ENCODE measurements at regions not wholly inside any gene's neighbourhood (a gene's known extent, or its start where the extent isn't known, plus 50 kb on each side); places are given as distances from the start of the nearest gene placed in this dataset.
"Not testable (repeated sequence)": the region's sequence is repeated elsewhere in the genome, so short reads cannot be mapped to it uniquely, and the experiment has no call there.

- ATAC-seq (ENCODE audit: low FRiP score) (no peak), DNase-seq (no peak)
- Histone ChIP-seq H3K9me3 (ENCODE audit: control insufficient read depth, low read length) (no peaks in the 10 kb centered on the region), H3K36me3 (ENCODE audit: control insufficient read depth in 1 of 2, insufficient read depth in 2 of 2, low read length in 1 of 2) (no peaks in the 10 kb centered on the region), H3K27ac (ENCODE audit: low read depth in 1 of 2, low read length in 2 of 2) (no peak overlapping the region), H3K27me3 (ENCODE audit: control insufficient read depth in 1 of 2, insufficient read depth in 2 of 2, low read length in 1 of 2) (no peaks in the 10 kb centered on the region), H3K4me3 (ENCODE audit: low read length in 2 of 2) (no peak overlapping the region), H3K4me1 (ENCODE audit: control insufficient read depth in 1 of 2, insufficient read depth in 2 of 2, low read length in 2 of 2) (no peaks in the 10 kb centered on the region)
- 85 to 87% methylated on average over 2 of the region's 2 CpGs for WGBS, 2 donors
- intact Hi-C loops (cut with DNase I), result no loop called here
Observed at GRCh38 chr2:59826177-59826576, 727.3 kb downstream of the BCL11A start.

DNA sequence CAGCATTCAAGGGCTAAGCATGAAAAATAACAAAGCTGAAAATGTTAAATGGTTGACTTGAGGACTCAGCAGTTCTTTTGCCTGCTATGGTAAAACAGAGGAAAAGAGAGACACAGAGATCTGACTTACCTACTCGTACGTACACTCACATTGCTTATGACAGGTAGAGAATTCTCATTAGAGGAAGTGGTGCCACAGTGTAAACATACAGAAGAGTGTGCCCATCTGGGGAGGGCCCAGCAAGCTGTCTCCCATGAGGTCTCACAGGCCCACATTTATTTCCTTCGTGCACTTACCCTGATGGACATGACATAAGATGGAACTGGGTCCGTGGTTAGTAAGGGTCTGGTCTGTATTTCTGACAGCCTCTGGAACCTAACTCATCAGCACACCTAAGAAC lies 729.1 kb downstream of the BCL11A start:
- WGBS, 2 donors, result 75 to 79% methylated on average over 4 of the region's 4 CpGs
- DNase-seq, result no peak
- no peak for ATAC-seq (ENCODE audit: low FRiP score)
- no peaks in the 10 kb centered on the region for H3K36me3 ChIP-seq (ENCODE audit: control insufficient read depth in 1 of 2, insufficient read depth in 2 of 2, low read length in 1 of 2)
- no peak overlapping the region for H3K27ac ChIP-seq (ENCODE audit: low read depth in 1 of 2, low read length in 2 of 2)
- no peaks in the 10 kb centered on the region for H3K27me3 ChIP-seq (ENCODE audit: control insufficient read depth in 1 of 2, insufficient read depth in 2 of 2, low read length in 1 of 2)
- intact Hi-C loops (cut with DNase I), result no loop called here
- no peak overlapping the region for H3K4me3 ChIP-seq (ENCODE audit: low read length in 2 of 2)
- H3K9me3 ChIP-seq (ENCODE audit: control insufficient read depth, low read length), result no peaks in the 10 kb centered on the region
- no peaks in the 10 kb centered on the region for H3K4me1 ChIP-seq (ENCODE audit: control insufficient read depth in 1 of 2, insufficient read depth in 2 of 2, low read length in 2 of 2)

GRCh38 chr2:59816075-59816474 lies 737.4 kb downstream of the BCL11A start:
- Histone ChIP-seq H3K27ac (ENCODE audit: low read depth in 1 of 2, low read length in 2 of 2) (no peak overlapping the region), H3K4me1 (ENCODE audit: control insufficient read depth in 1 of 2, insufficient read depth in 2 of 2, low read length in 2 of 2) (no peaks in the 10 kb centered on the region), H3K27me3 (ENCODE audit: control insufficient read depth in 1 of 2, insufficient read depth in 2 of 2, low read length in 1 of 2) (no peaks in the 10 kb centered on the region), H3K9me3 (ENCODE audit: control insufficient read depth, low read length) (no peaks in the 10 kb centered on the region), H3K36me3 (ENCODE audit: control insufficient read depth in 1 of 2, insufficient read depth in 2 of 2, low read length in 1 of 2) (no peaks in the 10 kb centered on the region), H3K4me3 (ENCODE audit: low read length in 2 of 2) (no peak overlapping the region)
- WGBS, 2 donors, result 85 to 87% methylated on average over 1 of the region's 1 CpG
- ATAC-seq (ENCODE audit: low FRiP score) (no peak), DNase-seq (no peak)
- intact Hi-C loops (cut with DNase I), result no loop called here

DNA sequence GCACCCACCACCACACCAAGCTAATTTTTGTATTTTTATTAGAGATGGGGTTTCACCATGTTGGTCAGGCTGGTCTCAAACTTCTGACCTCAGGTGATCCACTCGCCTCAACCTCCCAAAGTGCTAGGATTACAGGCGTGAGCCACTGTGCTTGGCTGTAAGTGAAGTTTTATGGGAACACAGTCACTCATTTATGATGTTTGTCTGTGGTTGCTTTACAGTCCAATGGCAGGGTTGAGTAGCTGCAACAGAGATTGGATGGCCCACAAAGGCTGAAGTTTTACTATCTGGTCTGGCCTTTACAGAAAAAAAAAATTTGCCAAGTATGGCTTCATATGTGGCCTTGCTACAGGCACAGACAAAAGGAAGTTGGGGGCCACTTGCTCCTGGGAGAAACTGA lies 743.2 kb downstream of the BCL11A start:
- WGBS, 2 donors, result 96 to 98% methylated on average over 2 of the region's 2 CpGs
- H3K36me3 ChIP-seq (ENCODE audit: control insufficient read depth in 1 of 2, insufficient read depth in 2 of 2, low read length in 1 of 2); ATAC-seq (ENCODE audit: low FRiP score); H3K27ac ChIP-seq (ENCODE audit: low read depth in 1 of 2, low read length in 2 of 2); H3K4me3 ChIP-seq (ENCODE audit: low read length in 2 of 2); H3K27me3 ChIP-seq (ENCODE audit: control insufficient read depth in 1 of 2, insufficient read depth in 2 of 2, low read length in 1 of 2); H3K9me3 ChIP-seq (ENCODE audit: control insufficient read depth, low read length); intact Hi-C loops (cut with DNase I); DNase-seq; H3K4me1 ChIP-seq (ENCODE audit: control insufficient read depth in 1 of 2, insufficient read depth in 2 of 2, low read length in 2 of 2): not testable (repeated sequence)

GRCh38 chr2:59806486-59806885 lies 747.0 kb downstream of the BCL11A start:
- no peak overlapping the region for H3K4me3 ChIP-seq (ENCODE audit: low read length in 2 of 2)
- H3K27ac ChIP-seq (ENCODE audit: low read depth in 1 of 2, low read length in 2 of 2), result no peak overlapping the region
- H3K4me1 ChIP-seq (ENCODE audit: control insufficient read depth in 1 of 2, insufficient read depth in 2 of 2, low read length in 2 of 2), result peaks cover 0 to 1% of the 10 kb centered on the region in 2 donors
- intact Hi-C loops (cut with DNase I), result no loop called here
- ATAC-seq (ENCODE audit: low FRiP score) (no peak), DNase-seq (no peak)
- no peaks in the 10 kb centered on the region for H3K9me3 ChIP-seq (ENCODE audit: control insufficient read depth, low read length)
- no peaks in the 10 kb centered on the region for H3K36me3 ChIP-seq (ENCODE audit: control insufficient read depth in 1 of 2, insufficient read depth in 2 of 2, low read length in 1 of 2)
- H3K27me3 ChIP-seq (ENCODE audit: control insufficient read depth in 1 of 2, insufficient read depth in 2 of 2, low read length in 1 of 2), result no peaks in the 10 kb centered on the region

- WGBS, 2 donors, result 51 to 62% methylated on average over 6 of the region's 6 CpGs
- peaks cover under 1% of the 10 kb centered on the region for H3K9me3 ChIP-seq (ENCODE audit: control insufficient read depth, low read length)
- H3K27ac ChIP-seq (ENCODE audit: low read depth in 1 of 2, low read length in 2 of 2), result no peak overlapping the region
- H3K36me3 ChIP-seq (ENCODE audit: control insufficient read depth in 1 of 2, insufficient read depth in 2 of 2, low read length in 1 of 2), result no peaks in the 10 kb centered on the region
- no peak for ATAC-seq (ENCODE audit: low FRiP score)
- DNase-seq, result no peak
- no peaks in the 10 kb centered on the region for H3K27me3 ChIP-seq (ENCODE audit: control insufficient read depth in 1 of 2, insufficient read depth in 2 of 2, low read length in 1 of 2)
- peaks cover 0 to 1% of the 10 kb centered on the region in 2 donors for H3K4me1 ChIP-seq (ENCODE audit: control insufficient read depth in 1 of 2, insufficient read depth in 2 of 2, low read length in 2 of 2)
- intact Hi-C loops (cut with DNase I), result no loop called here
- no peak overlapping the region for H3K4me3 ChIP-seq (ENCODE audit: low read length in 2 of 2)
Observed at GRCh38 chr2:59804732-59805131, 748.7 kb downstream of the BCL11A start.

DNA sequence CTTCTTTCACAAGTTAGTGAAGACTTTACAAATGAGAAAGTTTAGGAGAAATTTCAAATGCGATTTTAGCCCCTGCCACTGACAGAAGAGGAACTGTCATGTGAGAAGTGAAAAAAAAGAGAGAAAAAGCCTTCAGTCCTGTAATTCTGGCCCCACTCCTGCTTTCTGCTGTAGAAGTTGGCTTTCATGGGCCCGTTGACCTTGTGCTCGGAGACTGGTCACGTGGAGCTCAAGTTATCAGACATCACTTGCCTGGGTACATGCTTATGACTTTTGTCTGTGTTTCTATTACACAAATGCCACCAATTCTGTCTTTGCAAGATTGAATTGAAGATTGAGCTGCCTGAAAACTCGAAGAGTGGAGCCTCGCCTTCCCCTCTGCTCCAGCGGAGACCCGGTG lies 749.9 kb downstream of the BCL11A start:
- Histone ChIP-seq H3K36me3 (ENCODE audit: control insufficient read depth in 1 of 2, insufficient read depth in 2 of 2, low read length in 1 of 2) (no peaks in the 10 kb centered on the region), H3K27me3 (ENCODE audit: control insufficient read depth in 1 of 2, insufficient read depth in 2 of 2, low read length in 1 of 2) (no peaks in the 10 kb centered on the region), H3K4me1 (ENCODE audit: control insufficient read depth in 1 of 2, insufficient read depth in 2 of 2, low read length in 2 of 2) (peaks cover 0 to 1% of the 10 kb centered on the region in 2 donors), H3K4me3 (ENCODE audit: low read length in 2 of 2) (no peak overlapping the region), H3K9me3 (ENCODE audit: control insufficient read depth, low read length) (peaks cover 1% of the 10 kb centered on the region), H3K27ac (ENCODE audit: low read depth in 1 of 2, low read length in 2 of 2) (no peak overlapping the region)
- 82 to 89% methylated on average over 8 of the region's 8 CpGs for WGBS, 2 donors
- intact Hi-C loops (cut with DNase I), result no loop called here
- no peak for DNase-seq
- ATAC-seq (ENCODE audit: low FRiP score), result no peak

DNA sequence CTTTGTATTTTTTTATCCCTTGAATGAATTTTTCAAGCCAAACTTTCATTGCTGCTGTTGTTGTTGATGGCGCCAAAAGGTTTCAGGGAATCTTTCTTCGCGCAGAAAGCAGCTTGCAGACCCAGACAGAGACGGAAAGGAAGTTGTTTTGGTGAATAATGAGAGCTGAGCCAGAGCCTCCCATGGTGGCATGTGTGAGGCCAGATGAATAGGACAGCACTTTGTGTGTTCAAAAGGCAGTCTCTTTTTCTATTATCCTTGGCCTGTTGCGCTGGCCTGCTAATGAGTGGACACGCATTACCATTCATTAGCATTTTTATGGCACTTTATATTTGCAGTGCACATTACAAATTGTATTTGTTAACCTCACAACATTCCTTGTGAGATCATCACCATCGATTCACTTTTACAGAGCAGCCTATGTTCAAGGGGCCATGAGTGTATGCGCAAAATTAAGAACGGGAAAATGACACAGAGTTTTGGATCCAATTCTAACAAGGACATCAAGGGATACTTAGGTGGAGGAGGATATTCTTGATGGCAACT lies 754.7 kb downstream of the BCL11A start:
- Histone ChIP-seq H3K27ac (ENCODE audit: low read depth in 1 of 2, low read length in 2 of 2) (no peak overlapping the region), H3K9me3 (ENCODE audit: control insufficient read depth, low read length) (peaks cover 1% of the 10 kb centered on the region), H3K36me3 (ENCODE audit: control insufficient read depth in 1 of 2, insufficient read depth in 2 of 2, low read length in 1 of 2) (no peaks in the 10 kb centered on the region), H3K27me3 (ENCODE audit: control insufficient read depth in 1 of 2, insufficient read depth in 2 of 2, low read length in 1 of 2) (no peaks in the 10 kb centered on the region), H3K4me3 (ENCODE audit: low read length in 2 of 2) (no peak overlapping the region), H3K4me1 (ENCODE audit: control insufficient read depth in 1 of 2, insufficient read depth in 2 of 2, low read length in 2 of 2) (peaks cover 0 to 1% of the 10 kb centered on the region in 2 donors)
- no peak for ATAC-seq (ENCODE audit: low FRiP score)
- 90 to 91% methylated on average over 9 of the region's 9 CpGs for WGBS, 2 donors
- intact Hi-C loops (cut with DNase I), result no loop called here
- DNase-seq, result no peak

DNA sequence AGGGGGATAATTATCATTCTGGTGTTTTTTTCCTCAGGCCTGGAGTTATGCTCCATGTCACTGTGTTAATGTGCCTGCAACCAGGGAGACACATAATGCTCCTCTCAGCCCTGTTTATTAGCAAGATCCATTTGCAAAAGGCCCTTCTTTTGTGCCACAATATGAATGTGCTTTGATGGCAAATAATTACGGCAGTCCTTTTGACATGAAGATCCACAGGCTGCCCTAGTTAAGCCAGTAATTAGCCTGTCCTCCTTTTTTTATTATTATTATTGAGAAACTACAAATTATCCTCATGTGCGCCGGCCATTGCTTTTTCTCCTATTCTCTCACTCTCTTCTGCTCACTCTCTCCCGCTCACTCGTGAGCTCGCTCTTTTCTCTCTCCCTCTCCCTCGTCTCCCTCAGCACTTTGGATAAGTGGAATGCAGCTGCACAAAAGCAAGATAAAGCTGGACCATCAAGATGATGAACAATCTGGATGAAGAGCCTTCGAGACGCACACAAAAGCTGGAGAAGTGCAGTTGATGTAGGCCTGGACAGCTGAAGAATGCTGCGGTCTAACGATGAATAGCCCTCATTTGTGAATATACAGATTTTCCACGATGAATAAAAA lies 762.3 kb downstream of the BCL11A start:
- Histone ChIP-seq H3K27ac (ENCODE audit: low read depth in 1 of 2, low read length in 2 of 2) (no peak overlapping the region), H3K9me3 (ENCODE audit: control insufficient read depth, low read length) (no peaks in the 10 kb centered on the region), H3K4me1 (ENCODE audit: control insufficient read depth in 1 of 2, insufficient read depth in 2 of 2, low read length in 2 of 2) (no peaks in the 10 kb centered on the region), H3K27me3 (ENCODE audit: control insufficient read depth in 1 of 2, insufficient read depth in 2 of 2, low read length in 1 of 2) (no peaks in the 10 kb centered on the region), H3K36me3 (ENCODE audit: control insufficient read depth in 1 of 2, insufficient read depth in 2 of 2, low read length in 1 of 2) (no peaks in the 10 kb centered on the region), H3K4me3 (ENCODE audit: low read length in 2 of 2) (no peak overlapping the region)
- DNase-seq (no peak), ATAC-seq (ENCODE audit: low FRiP score) (no peak)
- intact Hi-C loops (cut with DNase I), result no loop called here
- WGBS, 2 donors, result 91 to 95% methylated on average over 12 of the region's 12 CpGs
